ENCODE measurements at regions not wholly inside any gene's neighbourhood (a gene's known extent, or its start where the extent isn't known, plus 50 kb on each side); places are given as distances from the start of the nearest gene placed in this dataset.

DNA sequence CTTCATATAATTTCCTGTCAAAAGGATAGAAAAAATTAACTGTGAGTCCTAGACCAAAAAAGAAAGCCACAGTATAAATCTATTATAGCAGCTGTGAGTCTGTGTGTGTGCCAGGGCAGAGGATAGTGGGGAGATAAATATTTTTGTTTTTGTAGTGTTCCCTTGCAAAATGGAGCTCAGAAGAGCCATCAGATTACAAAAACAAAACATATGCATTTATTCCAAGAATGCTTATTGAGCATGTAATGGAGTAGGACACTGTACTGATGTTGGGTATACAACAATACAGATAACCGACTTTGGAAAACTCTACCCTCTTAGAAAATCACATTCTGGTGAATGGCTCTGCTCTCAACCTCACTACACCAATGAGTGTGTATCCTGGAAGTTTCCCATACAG is 111.0 kb downstream of the DMAC1 start:
- no peak for TF ChIP-seq ZNF879 (CRISPR knock-in tag; IDR thresholded peaks at IDR 0.05)
- no peak for TF ChIP-seq TAF15 (IDR thresholded peaks at IDR 0.05; ENCODE audit: low read depth, low read length, poor library complexity, severe bottlenecking)
- no peak for TF ChIP-seq ZNF274 (CRISPR knock-in tag; IDR thresholded peaks at IDR 0.05)
- no peak for TF ChIP-seq MEIS1 (CRISPR knock-in tag; IDR thresholded peaks at IDR 0.05; ENCODE audit: borderline replicate concordance)
- no peak for TF ChIP-seq SOX5 (CRISPR knock-in tag; IDR thresholded peaks at IDR 0.05; ENCODE audit: borderline replicate concordance)
- no peak for TF ChIP-seq KLF9 (CRISPR knock-in tag; IDR thresholded peaks at IDR 0.05; ENCODE audit: low read depth)
- no peak for TF ChIP-seq ZNF589 (CRISPR knock-in tag; conservative IDR thresholded peaks at IDR 0.05)
- no peak for TF ChIP-seq ZNF562 (CRISPR knock-in tag; IDR thresholded peaks at IDR 0.05; ENCODE audit: borderline replicate concordance)
- TF ChIP-seq NR3C1 (CRISPR knock-in tag; IDR thresholded peaks at IDR 0.05) = no peak
- TF ChIP-seq ZNF207 (IDR thresholded peaks at IDR 0.05; ENCODE audit: borderline replicate concordance) = no peak
- ATAC-seq (no peak), DNase-seq (ENCODE audit: low spot score) (no peak), FAIRE-seq (no peak)
- 0% methylated on average over 1 of the region's 1 CpG for WGBS (ENCODE audit: low lambda C conversion rate)
- in situ Hi-C loops (cut with HindIII; ENCODE audit: extremely low pct_ligation_motif_present, low pct_unique_long_range_greater_than_20kb) (no loop called here), intact Hi-C loops (cut with micrococcal nuclease; ENCODE audit: unreplicated experiment) (no loop called here)
- H3K9me3 ChIP-seq (ENCODE audit: low read length) = no peaks in the 10 kb centered on the region
- H3K27me3 ChIP-seq (ENCODE audit: control insufficient read depth in 1 of 2, insufficient read depth in 2 of 2, low read length in 2 of 2) = no peaks in the 10 kb centered on the region
- no TSS peak for BruUV-seq (replicated peaks)
- POLR2A ChIA-PET = no interaction called here
- H3K36me3 ChIP-seq (replicated peaks in 1 of 2; ENCODE audit: control insufficient read depth in 1 of 2, insufficient read depth in 2 of 2, low read length in 2 of 2) = no peaks in the 10 kb centered on the region
- H3K9ac ChIP-seq (ENCODE audit: insufficient read depth, low read depth, low read length) = no peak overlapping the region
- no peaks in the 10 kb centered on the region for H3K4me1 ChIP-seq (ENCODE audit: insufficient read depth, low read length)
- H4K20me1 ChIP-seq (ENCODE audit: insufficient read depth, low read length) = no peaks in the 10 kb centered on the region
- no peak overlapping the region for H3K27ac ChIP-seq (ENCODE audit: extremely low read length, insufficient read depth, low read length)
- no peak overlapping the region for H2AFZ ChIP-seq (ENCODE audit: low read length)
- no peaks in the 10 kb centered on the region for H3K79me2 ChIP-seq (ENCODE audit: insufficient read depth, low read length)
- CTCF ChIA-PET (ENCODE audit: low intra/inter-chr PET ratio, low total read pairs) = no interaction called here
- no peak overlapping the region for H3K4me2 ChIP-seq (ENCODE audit: low read depth, low read length)
- no peak overlapping the region for H3K4me3 ChIP-seq (replicated peaks in 1 of 3; ENCODE audit: insufficient read depth in 1 of 3, low read depth in 2 of 3, low read length in 3 of 3)

GRCh38 chr9:7676609-7677156 is 122.9 kb downstream of the DMAC1 start:
- Histone ChIP-seq H3K9me3 (ENCODE audit: low read length) (no peaks in the 10 kb centered on the region), H4K20me1 (ENCODE audit: insufficient read depth, low read length) (no peaks in the 10 kb centered on the region), H2AFZ (ENCODE audit: low read length) (no peak overlapping the region), H3K79me2 (ENCODE audit: insufficient read depth, low read length) (no peaks in the 10 kb centered on the region), H3K4me2 (ENCODE audit: low read depth, low read length) (no peak overlapping the region), H3K4me1 (ENCODE audit: insufficient read depth, low read length) (no peaks in the 10 kb centered on the region), H3K27me3 (ENCODE audit: control insufficient read depth in 1 of 2, insufficient read depth in 2 of 2, low read length in 2 of 2) (no peaks in the 10 kb centered on the region), H3K9ac (ENCODE audit: insufficient read depth, low read depth, low read length) (no peak overlapping the region), H3K36me3 (replicated peaks in 1 of 2; ENCODE audit: control insufficient read depth in 1 of 2, insufficient read depth in 2 of 2, low read length in 2 of 2) (no peaks in the 10 kb centered on the region), H3K27ac (ENCODE audit: extremely low read length, insufficient read depth, low read length) (no peak overlapping the region), H3K4me3 (replicated peaks in 1 of 3; ENCODE audit: insufficient read depth in 1 of 3, low read depth in 2 of 3, low read length in 3 of 3) (no peak overlapping the region)
- BruUV-seq (replicated peaks) = no TSS peak
- DNase-seq (ENCODE audit: low spot score) (peak; percentile 1), FAIRE-seq (no peak), ATAC-seq (no peak)
- ChIA-PET CTCF (ENCODE audit: low intra/inter-chr PET ratio, low total read pairs) (no interaction called here), POLR2A (no interaction called here)
- intact Hi-C loops (cut with micrococcal nuclease; ENCODE audit: unreplicated experiment) = no loop called here
- in situ Hi-C loops (cut with HindIII; ENCODE audit: extremely low pct_ligation_motif_present, low pct_unique_long_range_greater_than_20kb) = no loop called here
- WGBS (ENCODE audit: low lambda C conversion rate) = 18% methylated on average over 4 of the region's 4 CpGs
- no peak for TF ChIP-seq MZF1 (CRISPR knock-in tag; IDR thresholded peaks at IDR 0.05; ENCODE audit: borderline replicate concordance)
- no peak for TF ChIP-seq IKZF5 (CRISPR knock-in tag; IDR thresholded peaks at IDR 0.05)
- TF ChIP-seq SIX1 (CRISPR knock-in tag; IDR thresholded peaks at IDR 0.05; ENCODE audit: borderline replicate concordance) = no peak
- no peak for TF ChIP-seq BORCS8-MEF2B (CRISPR knock-in tag; IDR thresholded peaks at IDR 0.05)
- TF ChIP-seq, protein P1, sequence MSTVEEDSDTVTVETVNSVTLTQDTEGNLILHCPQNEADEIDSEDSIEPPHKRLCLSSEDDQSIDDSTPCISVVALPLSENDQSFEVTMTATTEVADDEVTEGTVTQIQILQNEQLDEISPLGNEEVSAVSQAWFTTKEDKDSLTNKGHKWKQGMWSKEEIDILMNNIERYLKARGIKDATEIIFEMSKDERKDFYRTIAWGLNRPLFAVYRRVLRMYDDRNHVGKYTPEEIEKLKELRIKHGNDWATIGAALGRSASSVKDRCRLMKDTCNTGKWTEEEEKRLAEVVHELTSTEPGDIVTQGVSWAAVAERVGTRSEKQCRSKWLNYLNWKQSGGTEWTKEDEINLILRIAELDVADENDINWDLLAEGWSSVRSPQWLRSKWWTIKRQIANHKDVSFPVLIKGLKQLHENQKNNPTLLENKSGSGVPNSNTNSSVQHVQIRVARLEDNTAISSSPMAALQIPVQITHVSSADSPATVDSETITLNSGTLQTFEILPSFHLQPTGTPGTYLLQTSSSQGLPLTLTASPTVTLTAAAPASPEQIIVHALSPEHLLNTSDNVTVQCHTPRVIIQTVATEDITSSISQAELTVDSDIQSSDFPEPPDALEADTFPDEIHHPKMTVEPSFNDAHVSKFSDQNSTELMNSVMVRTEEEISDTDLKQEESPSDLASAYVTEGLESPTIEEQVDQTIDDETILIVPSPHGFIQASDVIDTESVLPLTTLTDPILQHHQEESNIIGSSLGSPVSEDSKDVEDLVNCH (CRISPR knock-in tag; IDR thresholded peaks at IDR 0.05) = no peak
- no peak for TF ChIP-seq JUNB (CRISPR knock-in tag; IDR thresholded peaks at IDR 0.05; ENCODE audit: borderline replicate concordance)
- TF ChIP-seq HOXA3 (CRISPR knock-in tag; IDR thresholded peaks at IDR 0.05) = no peak
- no peak for TF ChIP-seq MXI1 (IDR thresholded peaks at IDR 0.05; ENCODE audit: borderline replicate concordance, low read depth, low read length)
- TF ChIP-seq ZNF674 (CRISPR knock-in tag; IDR thresholded peaks at IDR 0.05; ENCODE audit: low read depth) = no peak

Measured in HepG2 (cell line).